Testis (tissue), 2 donors: ENCODE measurements at regions not wholly inside any gene's neighbourhood (a gene's known extent, or its start where the extent isn't known, plus 50 kb on each side); places are given as distances from the start of the nearest gene placed in this dataset.
"Not testable (repeated sequence)": the region's sequence is repeated elsewhere in the genome, so short reads cannot be mapped to it uniquely, and the experiment has no call there.

Source experiments
- DNase-seq: peaks from one replicate; pipeline ENCODE4 v3.0.0-alpha.2; 2019
- H3K27ac ChIP-seq, 2 donors: fragments of 200-600 bp; sonication (generic); one replicate each; pipeline ENCODE4 v1.5.1; 2019
- H3K27me3 ChIP-seq: fragments of 200-600 bp; sonication (generic); one replicate; pipeline ENCODE4 v1.5.1; 2019
- H3K36me3 ChIP-seq: fragments of 200-600 bp; sonication (generic); one replicate; pipeline ENCODE4 v1.5.1; 2017; ENCODE audit warnings: low read depth; ENCODE audit errors: missing control alignments
- H3K4me1 ChIP-seq: fragments of 200-600 bp; sonication (generic); one replicate; pipeline ENCODE4 v1.5.1; 2019
- H3K4me3 ChIP-seq, 2 donors: fragments of 200-600 bp; sonication (generic); one replicate each; pipeline ENCODE4 v1.5.1; 2017 to 2019
- H3K9me3 ChIP-seq: fragments of 200-600 bp; sonication (generic); one replicate; pipeline ENCODE4 v1.5.1; 2017
- POLR2A ChIP-seq: fragments of 450-650 bp; IDR thresholded peaks from one replicate; pipeline ENCODE4 v1.6.1; 2017; ENCODE audit warnings: antibody characterized with exemption, mild to moderate bottlenecking, moderate library complexity
- WGBS, 2 donors: methylation state at CpG; one replicate each; pipeline ENCODE4 v1.1.5; 2018; 5-methylcytosine and 5-hydroxymethylcytosine counted together
- intact Hi-C: fragments of 100-400 bp; cut with DNase I; formaldehyde crosslinking; loops from one replicate; pipeline ENCODE4 v1.15.1; 2023; ENCODE audit warnings: low total_unique reads
- TF ChIP-seq, protein P1 (sequence below), 3 experiments: fragments of 450-650 bp in 2 of 3; fragments of 200-600 bp in 1 of 3; sonication (generic) in 1 of 3; IDR thresholded peaks; one replicate each; pipeline ENCODE4 v1.5.1; 2016 to 2019; ENCODE audit warnings: antibody characterized with exemption in 3 of 3, mild to moderate bottlenecking in 2 of 3, moderate library complexity in 1 of 3

GRCh38 chr1:19024532-19024931, 68.1 kb upstream of the IFFO2 start:
- intact Hi-C loops, result no loop called here

GRCh38 chr1:19023787-19024186, 67.3 kb upstream of the IFFO2 start:
- H3K4me3 ChIP-seq, result no peak overlapping the region
- H3K4me1 ChIP-seq, result no peaks in the 10 kb centered on the region
- WGBS, 2 donors, result 69 to 96% methylated on average over 2 of the region's 2 CpGs
- H3K27ac ChIP-seq, result no peak overlapping the region
- DNase-seq, result no peak
- H3K27me3 ChIP-seq, result no peaks in the 10 kb centered on the region
- TF ChIP-seq, protein P1, sequence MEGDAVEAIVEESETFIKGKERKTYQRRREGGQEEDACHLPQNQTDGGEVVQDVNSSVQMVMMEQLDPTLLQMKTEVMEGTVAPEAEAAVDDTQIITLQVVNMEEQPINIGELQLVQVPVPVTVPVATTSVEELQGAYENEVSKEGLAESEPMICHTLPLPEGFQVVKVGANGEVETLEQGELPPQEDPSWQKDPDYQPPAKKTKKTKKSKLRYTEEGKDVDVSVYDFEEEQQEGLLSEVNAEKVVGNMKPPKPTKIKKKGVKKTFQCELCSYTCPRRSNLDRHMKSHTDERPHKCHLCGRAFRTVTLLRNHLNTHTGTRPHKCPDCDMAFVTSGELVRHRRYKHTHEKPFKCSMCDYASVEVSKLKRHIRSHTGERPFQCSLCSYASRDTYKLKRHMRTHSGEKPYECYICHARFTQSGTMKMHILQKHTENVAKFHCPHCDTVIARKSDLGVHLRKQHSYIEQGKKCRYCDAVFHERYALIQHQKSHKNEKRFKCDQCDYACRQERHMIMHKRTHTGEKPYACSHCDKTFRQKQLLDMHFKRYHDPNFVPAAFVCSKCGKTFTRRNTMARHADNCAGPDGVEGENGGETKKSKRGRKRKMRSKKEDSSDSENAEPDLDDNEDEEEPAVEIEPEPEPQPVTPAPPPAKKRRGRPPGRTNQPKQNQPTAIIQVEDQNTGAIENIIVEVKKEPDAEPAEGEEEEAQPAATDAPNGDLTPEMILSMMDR (IDR thresholded peaks at IDR 0.05), result no peak
- TF ChIP-seq POLR2A, result no peak
- H3K9me3 ChIP-seq, result no peaks in the 10 kb centered on the region
- intact Hi-C loops, result no loop called here
- H3K36me3 ChIP-seq, result no peaks in the 10 kb centered on the region

More at GRCh38 chr1:19024532-19024931, 68.1 kb upstream of the IFFO2 start:
- TF ChIP-seq POLR2A, result no peak
- TF ChIP-seq, protein P1 (IDR thresholded peaks at IDR 0.05), result no peak
- H3K27me3 ChIP-seq, result no peaks in the 10 kb centered on the region
- no peak overlapping the region for H3K27ac ChIP-seq
- no peaks in the 10 kb centered on the region for H3K36me3 ChIP-seq
- H3K4me3 ChIP-seq, result no peak overlapping the region
- 89 to 91% methylated on average over 4 of the region's 4 CpGs for WGBS, 2 donors
- no peak for DNase-seq
- no peaks in the 10 kb centered on the region for H3K9me3 ChIP-seq
- H3K4me1 ChIP-seq, result no peaks in the 10 kb centered on the region

GRCh38 chr1:19021845-19022244, 65.4 kb upstream of the IFFO2 start:
- H3K4me3 ChIP-seq, result no peak overlapping the region
- no peak overlapping the region for H3K27ac ChIP-seq
- H3K9me3 ChIP-seq, result no peaks in the 10 kb centered on the region
- intact Hi-C loops, result no loop called here
- no peak for TF ChIP-seq POLR2A
- TF ChIP-seq, protein P1 (IDR thresholded peaks at IDR 0.05), result no peak
- no peaks in the 10 kb centered on the region for H3K27me3 ChIP-seq
- H3K36me3 ChIP-seq, result no peaks in the 10 kb centered on the region
- DNase-seq, result no peak
- 44 to 46% methylated on average over 2 of the region's 2 CpGs for WGBS, 2 donors
- H3K4me1 ChIP-seq, result no peaks in the 10 kb centered on the region

DNA sequence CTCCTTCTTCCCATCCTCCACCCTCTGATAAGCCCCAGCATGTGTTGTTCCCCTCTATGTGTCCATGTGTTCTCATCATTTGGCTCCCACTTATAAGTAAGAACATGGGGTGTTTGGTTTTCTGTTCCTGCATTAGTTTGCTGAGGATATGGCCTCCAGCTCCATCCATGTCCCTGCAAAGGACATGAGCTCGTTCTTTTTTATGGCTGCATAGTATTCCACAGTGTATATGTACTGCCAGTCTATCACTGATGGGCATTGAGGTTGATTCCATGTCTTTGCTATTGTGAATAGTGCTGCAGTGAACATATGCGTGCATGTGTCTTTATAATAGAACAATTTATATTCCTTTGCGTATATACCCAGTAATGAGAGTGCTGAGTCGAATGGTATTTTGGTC, 62.8 kb upstream of the IFFO2 start:
- intact Hi-C loops, H3K27me3 ChIP-seq, H3K27ac ChIP-seq, H3K4me3 ChIP-seq, DNase-seq, H3K4me1 ChIP-seq, H3K36me3 ChIP-seq, H3K9me3 ChIP-seq: not testable (repeated sequence)
- 95 to 97% methylated on average over 4 of the region's 4 CpGs for WGBS, 2 donors

DNA sequence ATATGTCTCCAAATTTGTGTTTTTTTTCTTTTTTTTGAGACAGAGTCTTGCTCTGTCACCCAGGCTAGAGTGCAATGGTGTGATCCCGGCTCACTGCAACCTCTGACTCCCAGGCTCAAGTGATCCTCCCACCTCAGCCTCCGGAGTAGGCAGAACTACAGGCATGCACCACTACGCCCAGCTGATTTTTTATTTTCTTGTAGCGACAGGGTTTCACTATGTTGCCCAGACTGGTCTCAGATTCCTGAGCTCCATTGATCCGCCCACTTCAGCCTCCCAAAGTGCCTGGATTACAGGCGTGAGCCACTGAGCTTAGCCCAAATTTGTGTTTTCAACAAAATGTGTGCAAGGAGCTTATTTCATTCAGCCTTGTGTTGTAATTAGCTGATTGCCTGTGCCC, 59.0 kb upstream of the IFFO2 start:
- Histone ChIP-seq H3K27me3 (no peaks in the 10 kb centered on the region), H3K36me3 (no peaks in the 10 kb centered on the region), H3K4me1 (no peaks in the 10 kb centered on the region), H3K4me3 (no peak overlapping the region), H3K9me3 (no peaks in the 10 kb centered on the region), H3K27ac (no peak overlapping the region)
- no peak for DNase-seq
- intact Hi-C loops, result no loop called here
- TF ChIP-seq, protein P1 (IDR thresholded peaks at IDR 0.05), result no peak
- TF ChIP-seq POLR2A, result no peak
- WGBS, 2 donors, result 81 to 82% methylated on average over 6 of the region's 6 CpGs
